Stimulated activated CD4-positive, alpha-beta T cell treated with anti-CD3 and anti-CD28 coated beads, Interleukin-4, amount 100 ng/mL, for 1 hour (primary cell): ENCODE measurements at regions not wholly inside any gene's neighbourhood (a gene's known extent, or its start where the extent isn't known, plus 50 kb on each side); places are given as distances from the start of the nearest gene placed in this dataset.
"Not testable (repeated sequence)": the region's sequence is repeated elsewhere in the genome, so short reads cannot be mapped to it uniquely, and the experiment has no call there.

Source experiments
- DNase-seq: peaks from one replicate; pipeline ENCODE4 v3.0.0-alpha.2; 2020

DNA sequence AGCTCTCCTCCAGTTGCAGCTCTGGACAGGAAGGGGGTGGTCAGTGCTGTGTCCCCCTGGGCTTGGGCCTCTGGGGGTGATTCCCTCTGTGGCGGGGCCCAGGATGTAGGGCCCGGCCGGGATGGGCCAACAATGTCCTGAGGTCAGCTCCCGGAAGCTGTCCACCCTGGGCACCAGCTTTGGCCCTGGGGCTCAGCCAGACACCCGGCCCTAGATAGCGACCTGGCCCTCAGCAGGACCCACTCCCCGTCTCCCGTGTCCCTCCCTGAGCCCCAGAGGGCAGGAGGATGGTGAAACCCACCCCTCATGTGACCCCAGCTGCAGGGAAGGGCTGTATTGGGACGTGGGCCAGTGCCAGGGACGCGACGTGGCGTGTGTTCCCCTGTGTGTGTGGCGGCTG lies 96.8 kb downstream of the TMEM121 start:
- DNase-seq = not testable (repeated sequence)

DNA sequence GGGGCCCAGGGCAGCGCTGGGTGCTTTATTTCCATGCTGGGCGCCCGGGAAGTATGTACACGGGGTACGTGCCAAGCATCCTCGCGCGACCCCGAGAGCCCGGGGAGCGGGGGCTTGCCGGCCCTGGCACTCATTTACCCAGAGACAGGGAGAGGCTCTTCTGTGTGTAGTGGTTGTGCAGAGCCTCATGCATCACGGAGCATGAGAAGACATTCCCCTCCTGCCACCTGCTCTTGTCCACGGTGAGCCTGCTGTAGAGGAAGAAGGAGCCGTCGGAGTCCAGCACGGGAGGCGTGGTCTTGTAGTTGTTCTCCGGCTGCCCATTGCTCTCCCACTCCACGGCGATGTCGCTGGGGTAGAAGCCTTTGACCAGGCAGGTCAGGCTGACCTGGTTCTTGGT lies 98.0 kb downstream of the TMEM121 start:
- not testable (repeated sequence) for DNase-seq

DNA sequence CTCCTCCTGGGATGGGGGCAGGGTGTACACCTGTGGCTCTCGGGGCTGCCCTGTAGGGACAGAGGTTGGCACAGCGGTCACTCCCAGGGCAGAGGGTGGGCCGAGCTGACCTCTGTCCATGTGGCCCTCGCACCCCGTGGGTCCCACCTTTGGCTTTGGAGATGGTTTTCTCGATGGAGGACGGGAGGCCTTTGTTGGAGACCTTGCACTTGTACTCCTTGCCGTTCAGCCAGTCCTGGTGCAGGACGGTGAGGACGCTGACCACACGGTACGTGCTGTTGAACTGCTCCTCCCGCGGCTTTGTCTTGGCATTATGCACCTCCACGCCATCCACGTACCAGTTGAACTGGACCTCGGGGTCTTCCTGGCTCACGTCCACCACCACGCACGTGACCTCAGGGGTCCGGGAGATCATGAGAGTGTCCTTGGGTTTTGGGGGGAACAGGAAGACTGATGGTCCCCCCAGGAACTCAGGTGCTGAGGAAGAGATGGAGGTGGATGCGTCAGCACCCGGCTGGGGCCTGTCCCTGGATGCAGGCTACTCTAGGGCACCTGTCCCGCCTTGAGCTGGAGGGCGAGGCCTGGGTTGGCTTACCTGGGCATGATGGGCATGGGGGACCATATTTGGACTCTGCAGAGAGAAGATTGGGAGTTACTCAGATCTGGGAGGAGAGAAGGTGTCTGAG lies 98.5 kb downstream of the TMEM121 start:
- DNase-seq = not testable (repeated sequence)

DNA sequence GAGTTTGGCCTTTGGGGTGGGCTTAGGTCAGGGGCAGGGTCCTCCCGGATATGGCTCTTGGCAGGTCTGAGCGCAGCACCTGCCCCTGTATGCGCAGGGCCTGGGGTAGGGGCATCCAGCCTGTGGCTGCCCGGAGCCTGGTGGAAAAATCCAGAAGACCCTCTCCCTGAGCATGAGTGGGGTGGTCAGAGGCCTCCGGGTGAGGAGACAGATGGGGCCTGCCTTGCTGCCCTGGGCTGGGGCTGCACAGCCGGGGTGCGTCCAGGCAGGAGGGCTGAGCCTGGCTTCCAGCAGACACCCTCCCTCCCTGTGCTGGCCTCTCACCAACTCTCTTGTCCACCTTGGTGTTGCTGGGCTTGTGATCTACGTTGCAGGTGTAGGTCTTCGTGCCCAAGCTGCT lies 99.1 kb downstream of the TMEM121 start:
- not testable (repeated sequence) for DNase-seq

DNA sequence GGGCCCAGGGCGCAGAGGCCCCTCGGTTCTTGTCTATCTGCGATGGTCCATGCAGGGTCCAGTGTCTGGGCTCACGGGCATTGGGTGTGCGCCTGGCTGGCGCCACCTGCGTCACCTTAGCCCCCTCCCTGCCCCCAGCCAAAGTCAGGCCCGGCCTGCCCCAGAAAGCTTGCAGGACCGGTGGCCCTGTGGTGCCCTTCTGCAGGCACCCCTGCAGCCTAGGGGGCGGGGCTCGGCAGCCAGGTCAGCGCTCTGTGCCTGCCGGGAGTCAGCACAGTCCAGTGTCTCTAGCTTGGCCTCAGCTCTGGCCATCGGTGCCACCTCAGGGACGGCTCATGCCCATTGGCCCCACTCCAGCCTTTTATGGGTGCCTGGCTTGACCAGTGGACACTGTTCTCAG lies 99.7 kb downstream of the TMEM121 start:
- DNase-seq = not testable (repeated sequence)

DNA sequence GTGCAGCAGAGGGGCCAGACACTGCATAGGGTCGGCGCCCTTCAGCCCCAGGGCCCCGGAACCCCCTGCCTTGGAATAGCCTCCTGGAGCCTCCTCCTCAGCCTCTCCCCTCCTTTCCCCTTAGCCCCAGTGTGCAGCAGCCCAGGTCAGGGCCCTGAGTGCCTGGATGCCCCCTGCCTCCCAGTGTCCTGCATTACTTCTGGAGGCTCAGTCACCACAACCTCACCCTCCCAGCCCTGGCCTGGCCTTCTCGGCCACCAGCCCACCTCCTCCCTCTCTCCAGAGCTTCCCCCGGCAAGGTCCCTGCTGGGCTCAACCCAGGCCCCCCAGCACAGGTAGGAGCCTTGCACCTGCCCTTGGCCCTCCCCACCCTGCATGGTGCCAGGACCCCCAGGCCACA lies 100.3 kb downstream of the TMEM121 start:
- DNase-seq = not testable (repeated sequence)

DNA sequence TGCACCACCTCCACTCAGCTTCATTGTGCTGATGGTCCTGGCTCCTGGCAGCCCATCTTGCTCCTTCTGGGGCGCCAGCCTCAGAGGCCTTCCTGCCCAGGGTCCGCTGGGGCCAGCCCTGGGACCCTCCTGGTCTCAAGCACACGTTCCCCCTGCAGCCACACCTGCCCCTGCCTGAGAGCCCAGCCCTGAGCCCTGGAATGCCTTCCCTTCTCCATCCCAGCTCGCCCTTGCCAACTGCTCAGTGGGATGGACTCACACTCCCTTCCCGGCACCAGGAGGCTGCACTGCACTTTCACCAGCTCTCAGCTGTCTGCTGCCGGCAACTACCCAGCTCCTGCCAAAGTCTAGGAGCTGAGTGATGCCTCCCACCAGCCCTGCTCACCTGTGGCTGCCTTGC lies 100.9 kb downstream of the TMEM121 start:
- not testable (repeated sequence) for DNase-seq

DNA sequence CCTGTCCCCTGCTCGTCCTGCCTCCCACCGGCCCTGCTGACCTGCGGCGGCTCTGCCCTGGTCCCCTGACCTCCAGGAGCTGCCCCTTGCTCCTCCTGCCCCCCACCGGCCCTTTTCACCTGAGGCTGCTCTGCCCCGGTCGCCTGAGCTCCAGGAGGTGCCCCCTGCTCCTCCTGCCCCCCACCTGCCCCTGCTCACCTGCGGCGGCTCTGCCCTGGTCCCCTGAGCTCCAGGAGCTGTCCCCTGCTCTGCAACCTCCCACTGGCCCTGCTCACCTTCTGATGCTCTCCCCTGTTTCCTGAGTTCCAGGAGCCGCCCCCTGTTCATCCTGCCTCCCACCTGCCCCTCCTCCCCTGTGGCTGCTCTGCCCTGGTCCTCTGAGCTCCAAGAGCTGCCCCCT lies 101.3 kb downstream of the TMEM121 start:
- no peak for DNase-seq

DNA sequence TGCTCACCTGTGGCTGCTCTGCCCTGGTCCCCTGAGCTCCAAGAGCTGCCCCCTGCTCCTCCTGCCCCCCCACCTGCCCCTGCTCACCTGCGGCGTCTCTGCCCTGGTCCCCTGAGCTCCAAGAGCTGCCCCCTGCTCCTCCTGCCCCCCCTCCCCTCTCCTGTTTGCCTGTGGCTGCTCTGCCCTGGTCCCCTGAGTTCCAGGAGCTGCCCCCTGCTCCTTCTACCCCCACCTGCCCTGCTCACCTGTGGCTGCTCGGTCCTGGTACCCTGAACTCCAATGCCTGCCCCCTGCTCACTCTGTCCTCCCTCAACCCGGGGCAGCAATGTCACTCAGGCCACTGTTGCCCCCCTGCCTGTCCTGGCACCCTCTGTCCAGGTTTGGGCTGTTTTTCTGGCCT lies 101.7 kb downstream of the TMEM121 start:
- not testable (repeated sequence) for DNase-seq

DNA sequence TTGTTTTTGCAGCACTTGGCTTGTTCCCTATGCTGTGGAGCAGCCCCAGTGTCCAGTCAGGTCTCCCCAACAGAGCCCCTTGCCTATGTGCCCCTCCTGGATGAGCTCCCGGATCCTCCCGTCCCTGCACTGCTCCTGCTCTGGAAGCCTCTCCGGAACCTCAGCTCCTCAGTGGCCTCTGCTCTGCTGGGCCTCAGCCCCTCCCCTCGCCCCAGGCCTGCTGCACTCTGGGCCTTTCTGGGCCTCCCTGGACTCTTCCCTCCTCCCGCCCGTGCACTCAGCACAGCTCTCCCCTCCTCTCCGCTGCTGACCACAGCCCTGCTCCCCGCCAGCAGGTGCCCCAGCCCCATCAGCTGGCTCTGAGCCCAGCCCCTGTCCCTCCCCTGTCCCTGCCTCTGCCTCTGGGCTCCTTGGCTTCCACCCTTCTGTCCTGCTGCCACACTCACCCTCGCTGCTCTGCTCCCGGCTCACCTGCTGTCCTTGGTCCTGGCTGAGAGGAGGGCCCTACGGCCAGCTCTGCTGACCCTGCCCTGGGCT lies 102.2 kb downstream of the TMEM121 start:
- not testable (repeated sequence) for DNase-seq

DNA sequence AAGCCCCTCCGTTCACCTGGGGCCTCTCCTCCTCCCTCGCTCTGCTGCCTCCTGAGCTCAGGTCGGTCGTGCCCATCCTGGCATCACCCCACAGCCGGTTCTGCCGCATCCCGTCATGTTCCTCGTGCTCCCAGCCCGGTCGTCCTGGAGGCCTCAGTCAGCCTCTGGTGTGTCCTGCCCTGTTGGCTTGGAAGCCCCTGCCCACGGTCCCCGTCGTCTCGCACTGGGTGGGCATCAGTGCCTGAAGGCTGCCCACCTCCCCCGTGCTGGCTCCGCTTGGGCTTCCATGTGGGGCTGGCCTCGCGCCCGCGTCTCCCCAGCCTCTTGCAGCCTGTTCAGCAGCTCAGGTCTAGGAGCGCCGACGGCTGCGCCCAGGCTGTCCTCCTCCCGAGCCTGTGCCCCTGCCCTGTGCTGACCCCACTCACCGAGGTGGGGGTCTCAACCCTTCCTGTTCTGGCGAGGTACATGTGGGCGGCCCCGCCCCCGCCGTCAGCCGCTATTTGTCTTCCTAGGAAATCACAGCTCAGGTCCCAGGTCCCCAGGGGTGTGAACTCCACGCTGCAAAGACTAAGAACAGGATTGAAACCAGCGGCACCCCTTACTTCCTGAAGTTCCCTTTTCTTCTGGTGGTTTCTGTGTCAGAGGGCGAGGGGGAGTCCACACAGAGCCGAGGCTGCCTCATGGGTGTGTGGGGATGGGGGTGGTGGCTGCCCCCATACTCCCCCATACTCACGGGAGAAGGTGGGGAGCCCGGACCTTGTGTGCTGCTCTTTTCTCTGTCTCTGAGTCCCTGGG lies 102.9 kb downstream of the TMEM121 start:
- not testable (repeated sequence) for DNase-seq

DNA sequence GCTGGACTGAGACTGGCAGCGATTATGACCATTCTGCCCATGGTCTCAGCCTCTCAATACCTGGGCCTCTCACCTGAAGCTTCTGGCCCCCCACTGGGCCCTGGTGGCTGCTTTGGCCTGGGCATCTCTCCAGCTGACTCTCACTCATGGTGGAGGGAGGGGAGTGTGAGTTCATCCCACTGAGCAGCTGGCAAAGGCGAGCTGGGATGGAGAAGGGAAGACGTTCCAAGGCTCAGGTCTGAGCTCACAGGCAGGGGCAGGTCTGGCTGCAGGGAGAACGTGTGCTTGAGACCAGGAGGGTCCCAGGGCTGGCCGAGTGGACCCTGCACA lies 103.5 kb downstream of the TMEM121 start:
- no peak for DNase-seq

DNA sequence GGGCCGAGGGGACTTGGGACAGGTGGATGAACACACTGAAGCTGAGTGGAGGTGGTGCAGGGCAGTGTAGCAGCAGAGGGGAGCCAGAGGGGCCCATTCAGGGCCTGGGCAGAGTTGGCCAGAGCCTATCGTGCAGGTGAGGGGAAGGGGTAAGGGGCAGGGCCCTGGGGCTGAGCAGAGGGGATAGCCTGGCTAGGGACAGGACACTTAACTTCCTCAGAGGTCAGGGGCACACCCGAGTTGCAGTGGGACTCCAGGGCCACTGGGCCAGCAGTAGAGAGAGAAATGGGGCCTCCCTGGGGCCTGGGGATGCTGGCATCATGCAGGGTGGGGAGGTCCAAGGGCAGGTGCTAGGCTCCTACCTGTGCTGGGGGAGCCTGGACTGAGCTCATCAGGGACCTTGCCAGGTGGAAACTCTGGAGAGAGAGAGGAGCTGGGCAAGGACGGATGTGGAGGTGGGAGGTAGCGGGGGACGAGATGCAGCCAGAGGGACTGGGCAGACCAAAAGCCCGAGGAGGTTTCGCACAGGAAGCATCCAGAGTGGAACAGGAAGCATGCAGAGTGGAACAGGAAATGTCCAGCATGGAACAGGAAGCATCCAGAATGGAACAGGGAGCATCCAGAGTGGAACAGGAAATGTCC lies 104.0 kb downstream of the TMEM121 start:
- DNase-seq = not testable (repeated sequence)

DNA sequence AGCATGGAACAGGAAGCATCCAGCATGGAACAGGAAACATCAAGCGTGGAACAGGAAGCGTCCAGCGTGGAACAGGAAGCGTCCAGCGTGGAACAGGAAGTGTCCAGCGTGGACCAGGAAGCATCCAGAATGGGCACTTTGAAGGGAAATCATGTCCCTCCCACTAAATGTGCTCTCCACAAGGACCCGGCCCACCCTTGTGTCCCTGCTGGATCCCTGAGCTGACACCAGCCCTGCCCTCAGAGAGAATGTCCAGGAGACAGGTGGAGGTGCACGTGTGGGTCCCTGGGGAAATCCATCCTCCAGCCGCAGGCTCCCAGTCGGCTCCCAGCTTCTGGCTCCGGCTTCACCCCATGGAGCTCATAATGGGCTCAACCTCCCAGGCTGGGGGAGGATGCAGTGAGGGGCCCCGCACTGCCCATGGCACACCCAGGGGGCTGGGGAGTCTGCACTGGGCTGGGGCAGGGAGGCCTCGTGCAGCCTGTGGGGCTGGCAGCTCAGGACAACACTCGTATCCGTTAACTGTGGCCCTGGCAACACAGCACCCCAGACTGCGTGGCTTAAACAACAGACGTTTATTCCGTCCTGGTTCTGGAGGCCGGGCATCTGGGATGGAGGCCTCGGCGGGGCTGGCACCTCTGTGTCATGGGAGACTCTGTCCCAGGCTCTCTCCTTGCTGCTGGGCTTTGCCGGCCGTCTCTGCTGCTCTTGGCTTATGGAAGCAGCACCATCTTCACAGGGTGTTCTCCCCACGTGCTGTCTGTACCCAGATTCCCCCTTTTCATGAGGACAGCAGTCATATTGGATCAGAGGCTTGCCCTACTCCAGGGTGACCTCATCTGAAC lies 104.8 kb downstream of the TMEM121 start:
- DNase-seq = not testable (repeated sequence)

DNA sequence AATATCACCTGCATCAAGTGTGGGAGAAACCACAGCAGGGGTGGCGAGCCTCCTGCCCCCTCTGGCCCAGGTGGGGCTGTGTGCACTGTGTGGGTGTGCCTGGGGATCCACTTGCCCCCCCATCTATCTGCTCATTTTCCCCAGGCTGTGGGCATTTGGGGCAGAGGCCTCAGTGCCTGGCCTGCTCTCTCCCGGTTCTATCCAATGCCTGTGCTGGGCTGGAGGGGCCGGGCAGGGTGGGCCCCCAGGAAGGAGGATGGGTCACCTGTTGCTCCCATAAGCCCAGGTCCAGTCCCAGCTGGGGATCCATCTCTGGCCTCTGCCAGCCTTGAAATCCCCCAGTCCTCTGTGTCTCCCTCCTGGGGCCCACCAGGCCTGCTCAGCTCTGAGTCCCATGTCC lies 105.6 kb downstream of the TMEM121 start:
- DNase-seq = no peak

DNA sequence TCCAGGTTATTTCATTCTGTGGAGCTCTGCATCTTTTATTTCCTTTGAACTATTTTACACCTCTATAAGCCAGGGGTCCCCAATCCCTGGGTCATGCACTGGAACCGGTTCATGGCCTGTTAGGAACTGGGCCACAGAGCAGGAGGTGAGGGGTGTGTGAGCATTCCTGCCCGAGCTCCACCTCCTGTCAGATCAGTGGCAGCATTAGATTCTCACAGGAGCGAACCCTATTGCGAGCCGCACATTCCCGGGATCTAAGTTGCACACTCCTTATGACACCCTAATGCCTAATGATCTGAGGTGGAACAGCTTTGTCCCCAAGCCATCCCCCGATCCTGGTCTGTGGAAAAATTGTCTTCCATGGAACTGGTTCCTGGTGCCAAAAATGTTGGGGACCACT lies 107.2 kb downstream of the TMEM121 start:
- not testable (repeated sequence) for DNase-seq

DNA sequence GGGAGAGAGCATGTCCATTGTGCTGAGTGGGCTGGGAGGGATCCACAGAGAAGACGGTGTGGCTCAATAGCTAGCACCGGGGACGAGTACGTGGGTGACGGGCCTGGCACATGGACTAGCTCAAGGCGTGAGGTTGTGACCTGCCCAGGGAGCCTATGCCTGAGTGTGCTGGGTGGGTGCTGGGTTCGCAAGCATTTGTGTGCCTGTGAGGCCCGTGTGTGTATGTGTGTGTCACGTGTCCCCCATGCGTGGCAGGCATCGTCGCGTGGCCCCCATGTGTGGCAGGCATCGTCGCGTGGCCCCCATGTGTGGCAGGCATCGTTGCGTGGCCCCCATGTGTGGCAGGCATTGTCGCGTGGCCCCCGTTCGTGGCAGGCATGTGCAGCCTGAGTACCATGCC lies 109.2 kb downstream of the TMEM121 start:
- DNase-seq = no peak

DNA sequence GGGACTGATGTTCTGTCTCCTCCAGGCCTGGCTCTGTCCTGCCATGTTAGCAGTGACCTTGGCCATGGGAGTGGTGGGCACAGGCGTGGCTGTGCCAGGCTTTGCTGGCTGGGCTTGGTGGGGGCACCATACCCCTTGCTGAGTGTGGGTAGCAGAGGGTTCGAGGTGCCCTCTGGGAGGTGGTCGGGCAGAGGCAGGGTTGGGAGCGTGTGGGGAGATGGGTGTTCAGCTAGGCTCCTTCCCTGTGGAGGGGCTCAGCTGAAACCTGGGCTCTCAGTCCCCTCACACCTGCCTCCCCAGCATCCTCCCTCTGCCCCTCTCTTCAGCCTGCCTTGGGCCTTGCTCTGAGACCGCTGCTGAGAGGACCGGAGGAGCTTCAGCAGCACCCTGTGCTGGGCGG lies 109.6 kb downstream of the TMEM121 start:
- DNase-seq = not testable (repeated sequence)

DNA sequence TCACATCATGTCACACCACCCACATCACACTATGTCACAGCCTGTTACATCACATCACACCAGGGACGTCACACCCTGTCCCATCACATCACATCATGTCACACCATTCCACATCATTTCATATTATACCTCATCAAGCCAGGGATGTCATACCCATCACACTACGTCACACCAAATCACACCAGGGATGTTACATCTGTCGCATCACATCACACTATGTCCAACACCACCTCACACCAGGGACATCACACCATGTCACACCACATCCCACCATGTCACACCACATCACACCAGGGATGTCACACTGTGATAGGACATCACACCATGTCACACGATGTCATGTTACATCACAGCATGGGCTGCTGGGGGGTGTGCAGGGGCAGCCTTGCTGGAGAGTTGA lies 110.6 kb downstream of the TMEM121 start:
- no peak for DNase-seq

DNA sequence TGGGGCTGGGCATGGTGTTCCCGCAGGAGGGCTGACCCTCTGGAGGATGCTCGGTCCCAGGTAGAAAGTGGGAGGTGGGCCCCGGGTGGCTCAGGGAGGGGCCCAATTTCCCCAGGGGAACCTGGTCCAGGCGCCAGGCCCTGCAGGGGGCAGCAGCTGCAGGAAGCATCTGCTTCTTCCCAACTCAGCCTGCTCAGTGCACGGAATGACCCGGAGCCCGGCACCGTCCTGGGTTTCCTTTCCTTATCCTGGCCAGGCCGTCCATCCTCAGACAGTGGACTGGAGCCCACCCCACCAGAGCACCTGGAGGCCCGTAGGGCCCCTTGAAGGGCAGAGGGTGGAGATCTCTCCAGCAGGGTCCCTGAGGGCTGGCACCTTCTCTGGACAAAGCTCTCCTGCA lies 111.0 kb downstream of the TMEM121 start:
- DNase-seq = not testable (repeated sequence)

DNA sequence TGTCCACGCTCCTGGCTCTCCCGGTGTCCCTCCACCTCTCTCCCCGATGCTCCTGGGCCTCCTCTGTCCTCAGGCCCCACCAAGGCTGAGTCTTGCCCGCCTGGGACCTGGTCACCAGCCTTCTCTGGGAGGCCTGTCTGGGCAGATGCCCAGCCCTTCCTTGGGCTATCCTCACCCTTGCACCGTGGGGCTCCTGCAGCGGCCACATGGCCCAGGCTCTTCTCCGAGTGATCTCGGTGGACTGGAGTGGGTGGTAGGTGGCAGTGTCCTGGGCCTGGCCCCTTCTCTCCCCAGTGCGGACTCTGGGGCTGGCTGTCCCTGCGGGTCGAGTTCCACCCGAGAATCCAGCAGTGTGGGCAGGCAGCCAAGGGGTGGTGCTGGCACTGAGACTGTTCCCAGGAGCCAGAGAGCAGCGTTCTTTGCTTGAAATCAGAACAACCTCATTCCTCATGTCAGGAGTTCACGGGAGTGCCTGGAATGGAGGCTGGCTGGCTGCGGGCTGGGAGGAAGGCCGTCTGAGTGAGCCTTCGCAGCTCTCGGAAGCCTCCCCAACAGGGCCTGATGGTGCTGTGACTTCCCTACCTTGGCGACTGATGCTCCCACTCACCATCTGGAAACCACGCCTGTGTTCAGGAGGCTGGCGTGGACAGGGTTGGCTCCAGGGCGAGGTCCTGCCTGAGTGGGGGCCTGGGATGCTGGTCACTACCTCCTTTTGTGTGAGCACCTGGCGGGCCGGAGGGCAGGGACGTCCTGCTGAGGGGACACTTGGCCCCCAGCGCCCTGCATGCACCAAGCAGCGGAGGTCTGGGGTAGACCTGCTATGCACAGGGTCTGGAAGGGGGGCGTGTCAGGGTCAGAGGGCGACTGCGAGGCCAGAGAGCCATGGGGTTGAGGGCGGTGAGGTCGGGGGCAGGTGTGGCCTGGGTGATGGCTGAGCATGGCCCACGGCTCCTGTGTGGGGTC lies 113.9 kb downstream of the TMEM121 start:
- not testable (repeated sequence) for DNase-seq
